Activated CD8-positive, alpha-beta memory T cell treated with anti-CD3 and anti-CD28 coated beads, Interleukin-2, amount 50 U/mL, for 48 hours (primary cell): ENCODE measurements at regions not wholly inside any gene's neighbourhood (a gene's known extent, or its start where the extent isn't known, plus 50 kb on each side); places are given as distances from the start of the nearest gene placed in this dataset.

ENCODE experiments used
- DNase-seq: peaks from one replicate; pipeline ENCODE4 v3.0.0-alpha.2; 2020

DNA sequence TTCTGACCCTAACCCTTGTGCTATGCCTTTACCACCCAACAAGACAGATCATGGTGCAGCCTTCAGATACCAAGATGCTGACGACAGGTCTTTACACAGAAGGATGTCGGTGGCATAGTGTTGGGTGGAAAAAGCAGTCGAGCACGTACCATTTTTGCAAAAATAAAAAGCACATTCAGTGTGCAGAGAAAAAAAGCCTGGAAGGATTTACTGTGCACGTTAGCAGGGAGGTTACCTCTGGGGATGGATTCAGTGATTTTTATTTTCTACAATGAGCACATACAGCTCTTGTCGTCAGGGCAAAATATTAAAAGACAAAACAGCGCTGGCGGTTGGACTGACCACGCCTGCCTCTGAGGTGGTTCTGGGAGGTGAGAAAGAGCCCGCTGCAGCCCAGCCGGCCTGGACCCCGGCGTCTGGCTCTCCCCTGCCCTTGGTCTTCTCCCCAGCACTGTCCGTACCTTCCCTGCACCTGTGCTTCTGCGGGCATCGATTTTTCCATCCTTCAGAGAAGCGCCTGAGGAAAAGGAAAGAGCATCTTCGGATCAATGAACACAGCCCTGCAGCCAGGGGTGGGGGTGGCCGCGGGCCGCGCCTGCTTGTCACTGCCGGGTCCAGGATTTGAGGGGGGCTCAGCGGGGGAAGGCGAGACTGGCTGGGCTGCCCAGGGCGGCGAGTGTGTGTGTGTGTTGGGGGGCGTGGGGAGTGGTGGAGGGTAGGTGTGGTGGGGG is 200.0 kb upstream of the IER5L start:
- no peak for DNase-seq

DNA sequence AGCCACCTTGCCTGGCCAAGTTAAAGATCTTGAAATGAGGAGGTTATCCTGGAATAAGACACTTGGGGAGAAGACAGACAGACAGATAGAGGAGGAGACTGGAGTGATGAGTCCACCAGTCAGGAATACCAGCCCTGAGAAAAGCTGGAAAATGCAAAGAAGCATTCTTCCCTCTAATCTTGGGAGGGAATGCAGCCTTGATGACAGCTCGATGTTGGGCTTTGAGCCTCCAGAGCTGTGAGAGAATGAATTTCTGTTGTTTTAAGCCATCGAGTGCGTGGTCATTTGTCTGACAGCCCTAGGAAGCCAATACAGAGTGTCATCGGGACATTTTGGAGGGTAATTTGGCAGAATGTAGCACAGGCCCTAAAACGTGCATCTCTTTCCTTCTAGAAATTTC is 199.1 kb upstream of the IER5L start:
- DNase-seq = no peak

DNA sequence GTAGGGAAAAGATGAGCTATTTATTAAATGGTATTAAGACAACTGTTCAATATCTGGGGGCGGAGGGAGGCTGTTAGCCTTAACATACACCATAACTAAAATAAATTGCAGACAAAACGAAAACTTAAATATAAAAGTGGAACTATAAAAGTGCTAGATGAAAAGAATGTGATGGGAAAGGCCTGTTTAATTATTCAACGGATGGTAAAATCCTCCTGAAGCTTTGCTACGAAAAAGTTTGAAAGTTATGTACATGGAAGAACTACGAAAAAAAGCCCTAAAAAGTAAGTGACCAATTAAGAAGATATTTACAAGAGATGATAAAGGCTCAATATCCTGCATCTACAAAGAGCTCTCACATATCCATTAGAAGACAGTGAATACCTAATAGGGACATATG is 197.8 kb upstream of the IER5L start:
- no peak for DNase-seq

DNA sequence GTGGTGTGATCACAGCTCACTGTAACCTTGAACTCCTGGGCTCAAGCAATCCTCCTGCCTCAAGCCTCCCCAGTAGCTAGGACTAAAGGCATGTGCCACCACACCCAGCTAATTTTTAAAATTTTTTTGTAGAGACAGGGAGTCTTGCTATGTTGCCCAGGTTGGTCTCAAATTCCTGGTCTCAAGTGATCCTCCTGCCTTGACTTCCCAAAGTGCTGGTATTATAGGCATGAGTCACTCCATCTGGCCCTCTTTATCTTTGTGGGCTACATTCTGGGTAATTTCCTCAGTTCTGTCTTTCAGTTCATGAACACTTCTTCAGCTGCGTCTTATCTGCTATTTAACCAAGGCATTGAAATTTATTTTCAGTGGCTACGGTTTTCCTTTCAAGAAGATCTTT is 196.6 kb upstream of the IER5L start:
- DNase-seq = no peak

DNA sequence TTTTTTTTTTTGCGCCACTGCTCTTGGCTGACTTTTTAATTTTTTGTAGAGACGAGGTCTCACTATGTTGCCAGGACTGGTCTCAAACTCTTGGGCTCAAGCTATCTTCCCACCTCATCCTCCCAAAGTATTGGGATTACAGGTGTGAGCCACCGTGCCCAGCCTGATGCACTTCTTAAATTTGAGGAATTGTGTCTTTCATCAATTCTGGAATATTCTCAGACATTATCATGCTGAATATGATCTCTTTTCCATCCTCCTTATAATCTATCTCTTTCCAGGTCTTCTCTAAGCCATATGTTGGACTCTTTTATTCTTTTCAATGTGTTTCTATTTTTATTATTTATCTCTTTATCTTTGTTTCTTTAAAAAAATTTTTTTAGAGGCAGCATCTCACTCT is 196.2 kb upstream of the IER5L start:
- DNase-seq = no peak

DNA sequence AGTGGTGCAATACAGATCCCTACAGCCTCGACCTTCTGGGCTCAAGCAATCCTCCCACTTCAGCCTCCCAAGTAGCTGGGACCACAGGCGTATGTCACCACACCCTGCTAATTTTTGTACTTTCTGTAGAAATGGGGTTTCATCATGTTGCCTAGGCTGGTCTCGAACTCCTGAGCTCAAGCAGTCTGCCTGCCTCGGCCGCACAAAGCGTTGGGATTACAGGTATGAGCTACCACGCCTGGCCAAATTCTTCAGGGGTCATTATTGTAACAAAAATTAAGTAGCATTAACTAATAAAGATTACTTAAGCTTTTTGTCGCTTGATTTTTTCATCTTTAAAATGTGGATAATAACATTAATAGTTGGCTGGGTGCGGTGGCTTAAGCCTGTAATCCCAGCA is 195.3 kb upstream of the IER5L start:
- DNase-seq = no peak

GRCh38 chr9:129370770-129371169 is 192.7 kb upstream of the IER5L start:
- no peak for DNase-seq

DNA sequence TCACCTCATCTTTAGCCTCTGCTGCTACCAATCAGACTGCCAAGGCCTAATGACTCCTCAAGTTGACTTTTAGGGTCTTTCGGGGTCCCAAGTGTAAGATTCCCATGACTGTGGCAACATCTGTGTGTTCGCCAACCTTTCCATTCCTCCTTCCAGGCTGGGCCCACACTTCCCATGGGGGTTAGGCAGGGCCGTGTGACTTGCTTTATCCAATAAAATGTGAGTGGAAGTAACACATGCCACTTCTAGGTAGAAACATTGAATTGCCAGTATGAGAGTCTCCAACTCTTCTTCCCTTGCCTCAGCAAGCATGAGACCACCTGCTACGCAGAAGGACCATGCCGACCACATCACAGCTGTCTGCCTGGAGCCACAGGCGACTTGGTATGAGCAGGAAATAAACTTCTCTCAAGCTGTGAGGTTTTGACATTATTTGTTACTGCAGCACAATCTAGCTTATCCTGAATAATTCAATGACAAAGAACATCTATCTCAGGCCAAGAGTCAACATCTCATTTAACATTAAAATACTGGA is 190.4 kb upstream of the IER5L start:
- no peak for DNase-seq

- DNase-seq = no peak
Measured at GRCh38 chr9:129367287-129367686, 189.2 kb upstream of the IER5L start.

GRCh38 chr9:129365196-129365595 is 187.1 kb upstream of the IER5L start:
- no peak for DNase-seq

DNA sequence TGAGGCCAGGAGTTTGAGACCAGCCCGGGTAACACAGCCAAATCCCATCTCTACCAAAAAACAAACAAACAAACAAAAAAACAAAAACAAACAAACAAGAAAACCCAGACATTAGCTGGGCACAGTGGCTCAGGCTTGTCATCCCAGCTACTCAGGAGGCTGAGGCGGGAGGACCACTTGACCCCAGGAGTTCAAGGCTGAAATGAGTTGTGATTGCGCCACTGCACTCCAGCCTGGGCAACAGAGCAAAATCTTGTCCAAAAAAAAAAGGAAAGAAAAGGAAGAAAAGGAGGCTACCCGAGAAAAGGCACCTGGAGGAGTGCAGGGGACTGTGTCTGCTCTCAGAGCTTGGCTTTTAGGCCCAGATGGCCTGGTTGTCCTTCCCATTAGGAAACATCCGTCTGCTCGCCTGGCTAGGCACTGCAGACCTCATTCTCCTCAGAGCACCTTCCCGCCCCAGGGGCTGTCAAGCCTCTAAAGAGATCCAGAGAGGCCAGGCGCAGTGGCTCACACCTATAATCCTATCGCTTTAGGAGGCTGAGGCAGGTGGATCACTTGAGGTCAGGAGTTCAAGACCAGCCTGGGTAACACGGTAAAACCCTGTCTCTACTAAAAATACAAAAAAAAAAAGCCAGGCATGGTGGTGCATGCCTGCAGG is 185.3 kb upstream of the IER5L start:
- DNase-seq = no peak

DNA sequence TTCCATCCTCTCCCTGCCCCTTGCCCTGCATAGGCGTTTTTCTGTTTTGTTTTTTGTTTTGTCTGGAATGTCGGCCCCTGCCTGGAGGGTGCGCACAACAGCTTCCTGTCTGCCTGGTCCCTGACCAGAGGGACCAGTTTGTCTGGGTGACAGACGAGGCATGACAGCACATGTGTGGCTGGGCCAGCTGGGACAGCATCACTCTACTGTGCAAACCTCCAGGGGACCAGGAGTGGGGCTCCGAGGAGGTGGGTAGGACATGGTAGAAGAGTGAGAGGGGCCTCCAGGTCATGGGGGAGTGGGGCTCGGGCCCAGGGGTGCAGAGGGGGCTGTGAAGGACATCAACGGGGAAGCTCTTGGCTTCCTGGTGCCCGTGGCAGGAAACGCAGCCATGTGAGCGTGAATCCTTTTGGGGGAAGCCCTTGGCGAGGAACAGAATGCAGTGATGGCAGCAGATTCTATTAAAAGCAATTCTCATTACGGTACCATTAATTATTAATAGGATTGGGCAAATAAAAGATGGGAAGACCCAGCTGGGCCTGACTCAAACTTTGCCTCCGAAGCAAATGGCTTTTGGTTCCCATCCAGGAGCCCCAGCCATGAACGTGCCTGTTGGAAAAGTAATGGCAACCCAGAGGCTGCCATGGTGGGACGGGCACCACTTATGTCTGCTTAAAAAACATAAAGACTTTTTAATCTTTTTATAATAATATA is 184.4 kb upstream of the IER5L start:
- DNase-seq = no peak

GRCh38 chr9:129361196-129361595 is 183.1 kb upstream of the IER5L start:
- no peak for DNase-seq

DNA sequence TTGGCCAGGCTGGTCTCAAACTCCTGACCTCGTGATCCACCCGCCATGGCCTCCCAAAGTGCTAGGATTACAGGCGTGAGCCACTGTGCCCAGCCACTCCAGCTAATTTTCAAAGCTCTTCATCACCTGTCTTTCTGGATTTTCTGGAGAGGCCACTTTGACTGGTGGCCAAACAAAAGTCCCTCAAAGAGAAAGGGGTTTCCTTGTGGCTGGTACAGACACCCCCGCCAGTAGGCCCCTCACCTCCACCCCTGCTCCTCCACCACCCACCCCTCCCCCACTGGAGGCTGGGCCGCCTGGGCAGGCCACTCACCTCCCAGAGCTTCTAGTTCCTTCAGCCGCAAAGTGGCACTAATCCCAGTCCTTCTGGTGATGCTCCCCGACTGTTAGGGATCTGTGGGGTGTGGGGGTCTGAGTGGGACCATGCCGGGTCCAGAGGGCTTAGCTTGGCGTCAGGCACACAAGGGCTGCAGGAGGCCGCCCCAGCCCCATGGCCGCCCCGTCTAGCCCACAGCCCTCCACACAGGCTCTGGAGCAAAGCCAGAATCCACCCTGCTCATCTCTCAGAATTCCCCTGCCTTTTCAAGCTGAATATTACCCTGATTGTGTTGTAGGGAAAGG is 182.0 kb upstream of the IER5L start:
- no peak for DNase-seq

DNA sequence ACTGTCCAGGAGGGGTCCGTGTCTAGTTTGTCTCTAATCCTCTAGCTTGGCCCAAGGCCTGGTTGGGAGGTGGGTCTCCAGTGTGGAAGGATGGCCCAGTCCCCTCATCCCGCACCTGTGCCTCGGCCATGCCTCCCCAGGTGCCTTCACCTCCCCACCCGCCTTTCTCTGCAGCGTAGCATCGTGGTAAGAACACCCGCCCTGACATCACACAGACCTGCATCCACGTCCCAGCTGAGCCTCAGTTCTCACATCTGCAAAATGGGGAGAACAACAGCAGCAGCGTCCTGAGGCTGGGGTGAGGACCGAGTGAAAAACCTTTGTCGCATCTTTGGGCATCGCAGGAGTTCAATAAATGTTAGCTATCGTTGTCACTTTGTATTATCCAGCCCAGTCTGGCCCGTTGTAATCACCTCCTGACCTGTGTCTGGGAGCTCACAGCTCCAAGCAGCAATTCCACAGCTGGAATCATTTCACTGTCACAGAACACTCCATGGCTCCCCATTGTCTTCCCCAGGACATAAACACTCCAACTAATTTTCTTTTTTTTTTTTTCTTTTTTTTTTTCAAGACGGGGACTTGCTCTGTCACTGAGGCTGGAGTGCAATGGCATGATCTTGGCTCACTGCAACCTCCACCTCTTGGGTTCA is 181.2 kb upstream of the IER5L start:
- no peak for DNase-seq

GRCh38 chr9:129358621-129359154 is 180.6 kb upstream of the IER5L start:
- DNase-seq = no peak

DNA sequence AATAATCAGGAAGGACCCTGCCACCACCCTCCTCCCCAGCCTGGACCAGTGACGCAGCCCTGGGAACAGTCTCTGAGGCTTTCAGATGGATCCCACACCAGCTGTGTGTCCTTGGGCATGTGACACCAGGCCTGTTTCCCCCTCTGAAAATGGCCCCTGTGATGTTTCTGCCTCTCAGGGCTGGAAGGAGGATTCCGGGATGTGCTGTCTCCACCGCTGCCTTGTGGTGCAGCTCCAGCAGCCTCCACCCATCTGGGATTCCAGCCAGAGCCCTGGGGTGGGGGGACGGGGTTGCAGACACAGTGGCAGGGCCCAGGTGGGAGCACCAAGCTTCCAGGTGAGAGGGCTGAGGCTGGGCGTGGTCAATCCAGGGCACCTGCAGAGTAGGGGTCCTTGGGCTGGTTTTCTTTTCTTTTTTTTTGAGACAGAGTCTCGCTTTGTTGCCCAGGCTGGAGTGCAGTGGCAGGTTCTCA is 179.7 kb upstream of the IER5L start:
- no peak for DNase-seq

DNA sequence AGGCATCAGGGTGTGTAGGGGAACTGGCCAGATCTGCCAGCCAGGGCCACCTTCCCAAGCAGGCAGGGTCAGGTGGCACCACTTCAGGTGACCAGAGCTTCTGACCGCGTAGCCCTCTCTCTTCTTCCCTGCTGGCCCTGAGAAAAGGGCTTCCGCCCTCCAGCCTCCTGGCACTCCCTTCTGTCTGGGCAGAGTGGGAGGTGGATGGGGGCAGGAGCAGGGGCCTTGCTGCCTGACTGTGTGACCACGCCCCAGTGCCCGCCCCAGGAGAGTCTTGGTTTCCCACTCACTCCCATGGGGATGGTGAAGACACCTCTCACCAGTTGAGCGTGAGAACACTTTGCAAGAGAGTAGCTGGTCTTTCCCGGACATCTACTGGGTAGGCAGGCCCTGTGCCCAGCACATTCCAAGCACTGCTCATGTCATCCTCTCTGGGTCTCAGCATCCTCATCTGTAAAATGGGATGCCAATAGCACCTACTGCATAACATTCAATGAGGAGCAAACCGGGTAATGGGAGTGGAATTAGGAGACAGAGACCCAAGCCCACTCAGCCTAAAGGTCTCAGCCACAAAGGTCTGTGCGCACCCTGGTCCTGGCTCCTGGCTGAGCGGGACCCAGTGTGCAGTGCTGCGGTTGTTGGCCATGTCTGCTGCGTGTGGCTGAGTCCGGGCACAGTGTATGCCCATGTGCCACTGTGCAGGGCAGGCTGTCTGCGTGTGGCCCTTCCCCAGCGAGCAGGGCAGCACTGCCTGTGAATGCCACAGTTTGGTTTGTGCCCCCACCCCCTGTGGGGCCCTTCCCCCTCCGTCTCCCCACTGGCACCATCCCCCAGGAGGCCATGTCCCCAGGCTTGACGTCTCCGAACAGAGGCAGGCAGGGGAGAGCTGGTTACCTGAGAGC is 179.1 kb upstream of the IER5L start:
- DNase-seq = no peak

DNA sequence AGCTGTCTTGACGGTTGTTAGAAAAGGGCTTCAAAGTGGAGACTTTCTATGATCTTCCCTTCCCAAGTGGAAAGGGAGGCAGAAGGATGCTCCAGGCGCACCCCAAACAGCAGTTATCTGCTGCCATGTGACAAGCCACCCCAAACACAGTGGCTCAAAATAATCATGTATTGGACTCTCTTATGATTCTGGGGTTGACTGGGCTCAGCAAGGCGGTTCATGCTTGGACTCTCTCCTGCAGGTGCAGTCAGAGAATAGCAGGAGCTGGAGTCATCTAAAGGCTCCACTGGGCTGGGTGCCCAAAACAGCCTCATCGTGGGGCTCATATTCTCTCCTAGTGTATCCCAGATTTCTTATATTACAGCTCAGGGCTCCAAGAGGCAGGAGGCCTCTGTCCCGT is 177.6 kb upstream of the IER5L start:
- no peak for DNase-seq

DNA sequence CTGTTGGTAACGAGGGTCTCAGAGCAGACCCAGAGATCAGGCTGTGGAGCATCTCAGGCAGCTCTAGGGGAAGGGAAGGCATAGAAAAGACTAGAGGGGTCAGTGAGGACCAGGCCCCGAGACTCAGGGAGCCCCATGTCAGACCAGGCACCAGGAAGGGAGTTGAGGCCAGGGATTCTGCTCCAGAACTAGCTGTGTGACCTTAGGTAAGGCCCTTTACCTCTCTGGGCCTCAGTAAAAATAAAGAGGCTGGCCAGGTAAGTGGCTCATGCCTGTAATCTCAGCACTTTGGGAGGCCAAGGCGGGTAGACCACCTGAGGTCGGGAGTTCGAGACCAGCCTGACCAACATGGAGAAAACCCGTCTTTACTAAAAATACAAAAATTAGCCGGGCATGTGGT is 176.4 kb upstream of the IER5L start:
- DNase-seq = no peak

DNA sequence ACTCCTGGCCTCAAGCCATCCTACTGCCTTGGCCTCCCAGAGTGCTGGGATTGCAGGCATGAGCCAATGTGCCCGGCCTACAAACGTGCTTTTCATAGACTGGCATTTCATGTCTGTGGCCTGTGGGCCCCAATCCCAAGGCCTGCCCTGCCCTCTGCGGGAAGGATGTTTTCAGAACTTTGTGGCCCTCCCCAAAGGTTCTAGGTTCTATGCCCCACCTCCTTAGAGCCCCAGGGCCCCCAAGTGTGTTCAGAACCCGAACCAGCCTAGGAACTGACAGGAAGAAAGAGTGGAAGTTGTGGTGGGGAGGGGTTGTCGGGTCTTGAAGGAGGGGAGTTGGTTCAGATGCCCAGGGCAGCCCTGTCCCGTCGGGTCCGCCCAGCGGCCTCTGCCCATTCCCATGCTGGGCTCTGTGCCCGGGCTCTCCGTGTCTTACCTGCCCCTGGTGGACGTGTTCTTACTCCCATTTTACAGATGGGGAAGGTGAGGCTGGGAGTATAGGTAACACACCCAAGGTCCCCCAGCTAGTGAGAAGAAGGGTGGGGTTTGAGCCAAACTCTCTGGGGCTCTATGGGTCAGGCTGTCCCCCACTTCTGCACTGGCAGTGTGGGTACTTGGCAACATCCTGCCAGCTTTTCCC is 175.8 kb upstream of the IER5L start:
- DNase-seq = no peak
